Neural progenitor cell (in vitro differentiated cells): ENCODE measurements at regions not wholly inside any gene's neighbourhood (a gene's known extent, or its start where the extent isn't known, plus 50 kb on each side); places are given as distances from the start of the nearest gene placed in this dataset.
"Not testable (repeated sequence)": the region's sequence is repeated elsewhere in the genome, so short reads cannot be mapped to it uniquely, and the experiment has no call there.

Source experiments
- DNase-seq: peaks from one replicate; pipeline ENCODE4 v3.0.0-alpha.2; 2016; ENCODE audit warnings: low spot score
- H2AFZ ChIP-seq: fragments of 200-600 bp; sonication (generic); replicated peaks from 2 replicates; pipeline ENCODE4 v1.6.1; 2016; ENCODE audit warnings: antibody characterized with exemption
- H3F3A ChIP-seq: fragments of 200-600 bp; sonication (generic); 2 replicates; pipeline ENCODE4 v1.6.1; 2016; ENCODE audit warnings: antibody characterized with exemption, low read depth
- H3K27ac ChIP-seq: fragments of 200-600 bp; sonication (generic); 2 replicates; pipeline ENCODE4 v1.5.1; 2016; ENCODE audit warnings: mild to moderate bottlenecking
- H3K27me3 ChIP-seq: fragments of 200-600 bp; sonication (generic); 2 replicates; pipeline ENCODE4 v1.6.1; 2016; ENCODE audit warnings: mild to moderate bottlenecking, moderate library complexity
- H3K36me3 ChIP-seq: fragments of 200-600 bp; sonication (generic); 2 replicates; pipeline ENCODE4 v1.5.1; 2016
- H3K4me1 ChIP-seq: fragments of 200-600 bp; sonication (generic); 2 replicates; pipeline ENCODE4 v1.6.1; 2016; ENCODE audit warnings: mixed run types
- H3K4me2 ChIP-seq: fragments of 200-600 bp; sonication (generic); 2 replicates; pipeline ENCODE4 v1.6.1; 2016
- H3K4me3 ChIP-seq: fragments of 200-600 bp; sonication (generic); 2 replicates; pipeline ENCODE4 v1.5.1; 2016
- H3K79me2 ChIP-seq: fragments of 200-600 bp; sonication (generic); 2 replicates; pipeline ENCODE4 v1.6.1; 2016; ENCODE audit warnings: low read depth
- H3K9ac ChIP-seq: fragments of 200-600 bp; sonication (generic); 2 replicates; pipeline ENCODE4 v1.6.1; 2016
- H3K9me3 ChIP-seq: fragments of 200-600 bp; sonication (generic); 2 replicates; pipeline ENCODE4 v1.5.1; 2016; ENCODE audit warnings: low read depth
- H4K20me1 ChIP-seq: fragments of 200-600 bp; sonication (generic); 2 replicates; pipeline ENCODE4 v1.6.1; 2016; ENCODE audit warnings: low read depth
- H3K27ac Mint-ChIP-seq: 3 replicates; pipeline ENCODE4 v1.8.0; 2021; ENCODE audit warnings: mixed read lengths
- H3K27me3 Mint-ChIP-seq: 2 replicates; pipeline ENCODE4 v1.8.0; 2022; ENCODE audit warnings: low read depth, mild to moderate bottlenecking, inconsistent platforms, moderate library complexity, mixed read lengths; ENCODE audit not compliant: insufficient read depth
- H3K36me3 Mint-ChIP-seq: 3 replicates; pipeline ENCODE4 v1.8.0; 2021; ENCODE audit warnings: mixed read lengths
- H3K4me1 Mint-ChIP-seq: 3 replicates; pipeline ENCODE4 v1.8.0; 2021; ENCODE audit warnings: mixed read lengths
- H3K4me3 Mint-ChIP-seq: 3 replicates; pipeline ENCODE4 v1.8.0; 2021; ENCODE audit warnings: mild to moderate bottlenecking, moderate library complexity, mixed read lengths
- H3K9me3 Mint-ChIP-seq: 3 replicates; pipeline ENCODE4 v1.8.0; 2020; ENCODE audit warnings: mixed read lengths
- CTCF ChIP-seq: fragments of 200-600 bp; sonication (generic); IDR thresholded peaks from 2 replicates; pipeline ENCODE4 v1.5.1; 2017; ENCODE audit warnings: antibody characterized with exemption, mild to moderate bottlenecking
- EZH2 ChIP-seq: fragments of 200-600 bp; sonication (generic); IDR thresholded peaks from 2 replicates; pipeline ENCODE4 v1.6.1; 2017; ENCODE audit warnings: antibody characterized with exemption, mild to moderate bottlenecking, moderate library complexity
- EZH2phosphoT487 ChIP-seq: fragments of 200-600 bp; sonication (generic); IDR thresholded peaks from 2 replicates; pipeline ENCODE4 v1.6.1; 2017; ENCODE audit warnings: antibody characterized with exemption

- TF ChIP-seq EZH2phosphoT487 (no peak), CTCF (no peak), EZH2 (no peak)
- Mint-ChIP-seq H3K27me3 (no peaks in the 10 kb centered on the region), H3K27ac (no peak overlapping the region), H3K9me3 (no peaks in the 10 kb centered on the region), H3K36me3 (no peaks in the 10 kb centered on the region), H3K4me3 (no peak overlapping the region), H3K4me1 (peaks cover 7% of the 10 kb centered on the region)
- H3K4me1 ChIP-seq = no peaks in the 10 kb centered on the region
- no peaks in the 10 kb centered on the region for H3K79me2 ChIP-seq
- no peak overlapping the region for H2AFZ ChIP-seq
- H3K4me2 ChIP-seq = no peak overlapping the region
- no peak overlapping the region for H3K27ac ChIP-seq
- no peaks in the 10 kb centered on the region for H4K20me1 ChIP-seq
- no peaks in the 10 kb centered on the region for H3F3A ChIP-seq
- H3K4me3 ChIP-seq = no peak overlapping the region
- no peaks in the 10 kb centered on the region for H3K9me3 ChIP-seq
- H3K27me3 ChIP-seq = no peaks in the 10 kb centered on the region
- no peak overlapping the region for H3K9ac ChIP-seq
- no peak for DNase-seq
- no peaks in the 10 kb centered on the region for H3K36me3 ChIP-seq
Observed at GRCh38 chr10:106027240-106027639, 1137.3 kb downstream of the SORCS1 start.

- no peak overlapping the region for H3K4me3 ChIP-seq
- Mint-ChIP-seq H3K4me1 (peaks cover 7% of the 10 kb centered on the region), H3K27ac (no peak overlapping the region), H3K27me3 (no peaks in the 10 kb centered on the region), H3K36me3 (no peaks in the 10 kb centered on the region), H3K9me3 (peaks cover 6% of the 10 kb centered on the region), H3K4me3 (no peak overlapping the region)
- no peak for TF ChIP-seq EZH2phosphoT487
- H3K36me3 ChIP-seq = no peaks in the 10 kb centered on the region
- H3K79me2 ChIP-seq = no peaks in the 10 kb centered on the region
- H3K9ac ChIP-seq = no peak overlapping the region
- H3K27ac ChIP-seq = no peak overlapping the region
- H2AFZ ChIP-seq = no peak overlapping the region
- no peaks in the 10 kb centered on the region for H3K9me3 ChIP-seq
- no peak for DNase-seq
- no peak overlapping the region for H3K4me2 ChIP-seq
- no peaks in the 10 kb centered on the region for H3K27me3 ChIP-seq
- H3F3A ChIP-seq = no peaks in the 10 kb centered on the region
- H4K20me1 ChIP-seq = no peaks in the 10 kb centered on the region
- no peaks in the 10 kb centered on the region for H3K4me1 ChIP-seq
Observed at GRCh38 chr10:106025208-106025811, 1139.2 kb downstream of the SORCS1 start.

DNA sequence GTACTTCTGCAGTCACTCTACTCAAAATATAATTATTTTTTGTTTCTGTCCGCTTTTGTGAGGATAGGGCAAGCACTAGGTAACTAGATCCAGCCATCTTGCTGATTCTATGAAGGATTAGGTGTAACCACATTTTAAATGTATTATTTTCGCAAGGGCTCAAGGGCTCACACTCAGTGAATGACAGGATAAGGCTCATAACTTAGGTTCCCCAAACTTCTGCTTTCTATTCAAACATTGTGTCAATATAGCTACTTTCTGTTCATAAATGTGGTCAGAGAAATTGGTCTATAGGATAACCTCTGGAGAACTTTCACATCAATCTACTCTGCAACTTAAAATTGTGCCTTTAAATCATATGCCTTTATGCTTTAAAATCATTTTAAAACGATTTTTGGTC, 1141.2 kb downstream of the SORCS1 start:
- no peak overlapping the region for H3K4me3 ChIP-seq
- TF ChIP-seq EZH2 (no peak), EZH2phosphoT487 (no peak), CTCF (no peak)
- no peak overlapping the region for H3K4me3 Mint-ChIP-seq
- no peak overlapping the region for H2AFZ ChIP-seq
- H3K9me3 ChIP-seq = no peaks in the 10 kb centered on the region
- no peak for DNase-seq
- H4K20me1 ChIP-seq = no peaks in the 10 kb centered on the region
- no peaks in the 10 kb centered on the region for H3K36me3 Mint-ChIP-seq
- peaks cover 6% of the 10 kb centered on the region for H3K9me3 Mint-ChIP-seq
- H3K27ac ChIP-seq = no peak overlapping the region
- H3K27ac Mint-ChIP-seq = no peak overlapping the region
- no peaks in the 10 kb centered on the region for H3K36me3 ChIP-seq
- no peaks in the 10 kb centered on the region for H3K4me1 ChIP-seq
- H3K79me2 ChIP-seq = no peaks in the 10 kb centered on the region
- H3F3A ChIP-seq = no peaks in the 10 kb centered on the region
- no peak overlapping the region for H3K9ac ChIP-seq
- no peaks in the 10 kb centered on the region for H3K27me3 ChIP-seq
- H3K4me2 ChIP-seq = no peak overlapping the region
- no peaks in the 10 kb centered on the region for H3K27me3 Mint-ChIP-seq
- H3K4me1 Mint-ChIP-seq = peaks cover 7% of the 10 kb centered on the region

- not testable (repeated sequence) for H3K27ac ChIP-seq, H3K4me1 Mint-ChIP-seq, H3K36me3 ChIP-seq, H4K20me1 ChIP-seq, H3K4me3 Mint-ChIP-seq, H3F3A ChIP-seq, H3K27me3 ChIP-seq, H3K9ac ChIP-seq, H3K4me3 ChIP-seq, H3K36me3 Mint-ChIP-seq, H2AFZ ChIP-seq, H3K27me3 Mint-ChIP-seq, H3K4me1 ChIP-seq, H3K79me2 ChIP-seq, H3K4me2 ChIP-seq, H3K9me3 ChIP-seq, DNase-seq, H3K27ac Mint-ChIP-seq
- peaks cover 11% of the 10 kb centered on the region for H3K9me3 Mint-ChIP-seq
Observed at GRCh38 chr10:106019559-106019958, 1144.9 kb downstream of the SORCS1 start.

DNA sequence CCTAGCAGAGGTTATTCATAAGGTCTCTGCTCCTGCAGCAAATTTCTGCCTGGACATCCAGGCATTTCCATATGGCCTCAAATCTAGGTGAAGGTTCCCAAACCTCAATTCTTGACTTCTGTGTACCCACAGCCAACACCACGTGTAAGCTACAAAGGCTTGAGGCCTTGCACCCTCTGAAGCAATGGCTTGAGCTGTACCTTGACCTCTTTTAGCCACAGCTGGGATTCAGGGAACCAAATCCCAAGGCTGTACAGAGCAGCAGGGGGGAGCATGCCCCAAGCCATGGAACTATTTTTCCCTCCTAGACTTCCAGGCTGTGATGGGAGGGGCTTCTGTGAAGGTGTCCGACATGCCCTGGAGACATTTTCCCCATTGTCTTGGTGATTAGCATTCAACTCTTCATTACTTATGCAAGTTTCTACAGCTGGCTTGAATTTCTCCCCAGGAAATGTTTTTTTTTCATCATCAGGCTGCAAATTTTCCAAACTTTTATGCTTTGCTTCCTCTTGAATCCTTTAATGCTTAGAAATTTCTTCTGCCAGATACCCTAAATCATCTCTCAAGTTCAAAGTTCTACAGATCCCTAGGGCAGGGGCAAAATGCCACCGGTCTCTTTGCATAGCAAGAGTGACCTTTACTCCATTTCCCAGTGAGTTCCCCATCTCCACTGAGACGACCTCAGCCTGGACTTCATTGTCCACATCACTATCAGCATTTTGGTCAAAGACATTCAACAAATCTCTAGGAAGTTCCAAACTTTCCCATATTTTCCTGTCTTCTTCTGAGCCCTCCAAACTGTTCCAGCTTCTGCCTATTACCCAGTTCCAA, 1148.9 kb downstream of the SORCS1 start:
- not testable (repeated sequence) for H3K27ac ChIP-seq, H3K27ac Mint-ChIP-seq

More for the DNA sequence above, 1148.9 kb downstream of the SORCS1 start:
- not testable (repeated sequence) for H3K27me3 Mint-ChIP-seq, H3K9ac ChIP-seq, H3K4me1 ChIP-seq, H3K4me3 ChIP-seq, H3K9me3 ChIP-seq, H4K20me1 ChIP-seq, H3F3A ChIP-seq, H3K4me2 ChIP-seq, H3K27me3 ChIP-seq, H3K4me1 Mint-ChIP-seq, H2AFZ ChIP-seq, H3K36me3 ChIP-seq, DNase-seq, H3K4me3 Mint-ChIP-seq, H3K36me3 Mint-ChIP-seq, H3K79me2 ChIP-seq
- H3K9me3 Mint-ChIP-seq = peaks cover 14% of the 10 kb centered on the region
